Left kidney (tissue), 1 donor: ENCODE measurements at regions not wholly inside any gene's neighbourhood (a gene's known extent, or its start where the extent isn't known, plus 50 kb on each side); places are given as distances from the start of the nearest gene placed in this dataset.

Source experiments
- DNase-seq: peaks from one replicate; pipeline ENCODE4 v3.0.0-alpha.2; 2013

GRCh38 chr1:234718496-234719453 is 108.8 kb upstream of the IRF2BP2 start:
- DNase-seq = no peak

- DNase-seq = no peak
These were observed 107.0 kb upstream of the IRF2BP2 start for GRCh38 chr1:234716908-234717375.

DNA sequence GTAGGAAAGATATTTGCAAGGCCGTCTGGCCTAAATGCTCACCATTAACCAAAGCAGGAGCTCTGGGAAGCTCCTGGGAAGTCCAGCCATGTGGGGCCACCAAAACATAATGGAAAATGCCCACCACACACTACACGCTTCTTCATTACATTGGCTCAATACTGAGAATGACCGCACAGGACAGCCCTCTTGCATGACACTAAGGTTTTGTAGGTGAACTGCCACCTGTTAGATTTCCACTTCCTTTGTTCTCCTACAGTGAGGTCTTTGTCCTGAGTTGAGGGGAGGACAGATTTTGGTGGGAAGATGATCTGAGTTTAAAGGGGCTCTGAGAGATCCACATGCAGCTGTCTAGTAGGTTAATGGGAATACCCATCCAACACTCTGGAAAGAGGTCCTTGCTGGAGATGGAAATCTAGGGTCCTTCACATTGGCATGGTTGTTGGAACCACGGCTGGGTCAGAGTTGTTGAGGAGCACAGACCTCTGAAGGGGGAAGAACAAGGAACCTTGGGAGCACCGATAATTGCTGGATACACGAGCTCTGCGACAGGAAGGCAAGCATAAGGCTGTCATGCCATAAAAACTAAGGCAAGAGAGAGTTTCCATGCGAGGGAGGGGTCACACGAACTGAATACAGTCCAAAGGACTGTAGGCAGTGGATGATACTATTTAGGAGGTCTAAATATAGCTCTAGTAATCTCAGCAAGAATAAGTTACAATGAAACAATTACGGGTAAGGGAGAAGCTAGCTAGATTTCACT is 105.5 kb upstream of the IRF2BP2 start:
- no peak for DNase-seq

GRCh38 chr1:234713859-234714258 is 103.9 kb upstream of the IRF2BP2 start:
- no peak for DNase-seq

GRCh38 chr1:234713440-234713839 is 103.5 kb upstream of the IRF2BP2 start:
- no peak for DNase-seq

DNA sequence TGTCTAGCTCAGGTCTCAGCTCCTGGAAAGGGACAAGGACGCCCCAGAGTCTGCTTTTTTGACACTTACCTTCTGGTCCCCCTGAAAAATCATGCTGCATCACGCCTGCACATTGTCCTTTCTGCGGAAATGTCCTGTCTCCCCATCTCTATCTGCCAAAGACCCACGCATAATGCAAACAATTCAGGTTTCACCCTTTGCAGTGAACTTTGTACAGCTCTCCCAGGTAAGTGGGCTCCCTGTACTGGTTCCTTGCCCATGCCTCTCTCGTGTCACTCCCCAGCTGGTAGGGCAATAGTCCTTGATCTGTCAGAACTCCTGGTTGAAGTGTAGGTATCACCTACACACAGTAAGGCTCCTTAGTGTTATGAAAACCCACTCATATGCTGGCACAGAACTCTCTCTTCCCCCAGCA is 102.9 kb upstream of the IRF2BP2 start:
- no peak for DNase-seq

DNA sequence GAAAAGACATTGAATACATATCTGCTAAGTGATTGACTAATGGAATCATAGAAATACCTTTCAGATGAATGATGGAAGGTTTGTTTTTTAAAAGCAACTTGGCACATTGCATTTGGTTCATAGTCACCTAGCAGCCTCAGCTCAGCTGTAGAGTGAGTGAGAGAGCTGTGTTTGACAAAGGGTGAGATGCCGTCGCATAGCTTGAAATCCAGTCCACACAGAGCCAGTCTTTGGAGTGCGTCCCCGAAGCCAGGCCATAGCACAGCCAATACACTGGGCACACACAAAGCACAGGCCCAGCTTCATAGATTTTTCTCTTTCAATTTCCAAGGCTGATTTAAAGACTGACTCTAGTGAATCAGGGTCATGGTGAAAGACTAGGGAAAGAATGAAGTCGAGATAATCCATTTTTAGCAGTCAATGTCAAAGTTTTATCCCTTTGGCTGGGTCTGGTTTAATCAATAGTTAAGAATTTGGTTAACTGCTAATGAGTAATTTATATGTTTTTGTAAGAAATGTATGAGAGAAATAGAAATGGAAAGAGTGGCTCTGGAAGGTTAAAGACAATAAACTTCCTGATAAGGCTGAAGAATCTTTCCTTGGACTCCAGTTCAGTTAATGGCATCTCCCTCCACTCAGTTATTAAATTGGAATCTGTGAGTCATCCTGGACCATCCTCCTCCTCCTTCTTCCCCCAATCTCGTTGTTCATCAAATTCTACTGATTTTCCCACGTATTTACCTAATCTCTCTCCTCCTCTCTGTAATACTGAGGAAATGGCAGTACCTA is 101.2 kb upstream of the IRF2BP2 start:
- DNase-seq = no peak

- no peak for DNase-seq
These were observed 100.4 kb upstream of the IRF2BP2 start for GRCh38 chr1:234710381-234710780.

DNA sequence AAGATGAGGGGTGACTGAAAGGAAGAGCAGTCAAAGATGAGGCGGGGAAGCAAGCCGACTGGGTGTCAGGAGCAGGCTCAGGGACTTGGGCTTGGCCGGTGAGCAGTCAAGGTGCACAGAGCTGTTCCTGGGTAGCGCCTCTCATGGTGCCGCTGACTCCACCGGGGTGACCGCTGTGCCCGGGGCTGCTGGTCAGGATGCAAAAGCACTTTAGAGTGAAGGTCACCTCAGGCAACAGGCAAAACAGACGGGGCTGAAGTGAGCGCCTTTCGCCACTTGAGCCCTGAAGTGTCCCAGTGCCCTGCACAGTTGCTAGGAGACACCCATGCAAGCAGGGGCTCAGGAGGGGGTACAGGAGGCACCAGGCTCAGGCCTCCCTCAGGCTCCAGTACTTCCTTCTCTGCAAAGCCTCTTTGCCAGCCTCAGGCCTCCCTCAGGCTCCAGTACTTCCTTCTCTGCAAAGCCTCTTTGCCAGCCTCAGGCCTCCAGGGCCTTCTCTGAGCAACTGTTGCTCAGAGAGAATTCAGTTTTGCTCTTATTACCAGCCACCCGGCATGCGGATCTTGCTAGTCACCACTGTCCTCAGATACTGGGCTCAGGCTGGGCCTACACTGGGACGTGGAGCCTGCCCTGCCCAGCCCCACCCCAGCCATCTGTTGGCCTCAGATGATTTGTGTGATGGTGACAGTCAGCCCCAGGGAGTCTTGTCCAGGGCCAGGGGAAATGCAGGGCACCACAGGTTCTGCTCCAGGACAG is 99.7 kb upstream of the IRF2BP2 start:
- DNase-seq = no peak

DNA sequence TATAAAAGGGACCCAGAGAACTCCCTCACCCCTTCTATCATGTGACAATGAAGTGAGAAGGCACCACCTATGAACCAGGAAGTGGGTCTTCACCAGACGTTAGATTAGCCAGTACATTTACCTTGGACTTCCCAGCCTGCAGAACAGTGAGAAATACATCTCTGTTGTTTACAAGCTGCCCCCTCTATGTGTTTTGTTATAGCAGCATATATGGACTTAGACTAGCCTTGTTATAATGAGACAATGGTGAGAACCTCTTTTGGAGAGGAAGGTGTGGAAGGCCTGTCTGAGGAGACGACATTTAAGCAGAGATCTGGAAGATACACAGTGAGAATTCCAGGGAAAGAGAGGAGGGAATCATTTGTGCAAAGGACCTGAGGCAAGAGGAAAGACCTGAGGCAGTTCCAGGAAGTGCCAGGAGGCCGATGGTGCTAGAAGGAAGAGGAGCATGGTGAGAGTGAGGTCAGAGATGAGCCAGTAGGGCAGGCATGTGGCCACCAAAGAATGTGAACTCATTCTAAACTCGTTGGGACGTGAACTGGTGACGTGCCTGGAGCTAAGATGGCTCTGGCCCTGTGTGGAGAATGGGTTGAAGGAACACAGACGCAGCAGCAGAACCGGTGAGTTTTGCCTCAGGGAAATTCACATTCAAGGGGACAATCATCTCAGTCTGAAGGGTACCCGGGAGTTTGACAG is 98.9 kb upstream of the IRF2BP2 start:
- no peak for DNase-seq

- DNase-seq = no peak
These were observed 97.7 kb upstream of the IRF2BP2 start for GRCh38 chr1:234707641-234708040.

DNA sequence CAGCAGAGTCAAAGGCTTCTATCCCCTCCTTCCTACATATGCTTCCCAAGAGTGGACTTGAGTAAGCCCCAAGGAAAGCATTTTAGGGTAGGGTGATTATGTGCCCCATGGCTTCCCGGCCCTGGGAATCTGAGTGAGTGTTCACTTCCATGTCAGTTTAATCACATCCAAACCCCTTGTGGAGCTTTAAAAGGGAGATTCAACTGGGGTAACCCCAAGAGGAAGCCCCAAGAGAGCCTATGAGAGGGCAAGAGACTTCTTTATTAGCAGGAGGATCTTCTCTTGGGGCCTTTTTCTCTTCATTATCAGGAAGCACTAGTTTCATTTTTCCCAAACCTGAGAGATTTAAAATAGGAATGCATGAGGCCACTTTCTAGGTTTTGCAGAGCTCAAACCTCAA is 97.0 kb upstream of the IRF2BP2 start:
- DNase-seq = no peak

- no peak for DNase-seq
These were observed 96.2 kb upstream of the IRF2BP2 start for GRCh38 chr1:234706199-234706598.

- DNase-seq = no peak
These were observed 95.6 kb upstream of the IRF2BP2 start for GRCh38 chr1:234705615-234706014.

- DNase-seq = no peak
These were observed 94.3 kb upstream of the IRF2BP2 start for GRCh38 chr1:234704106-234704887.

GRCh38 chr1:234702342-234703000 is 92.5 kb upstream of the IRF2BP2 start:
- DNase-seq = no peak

GRCh38 chr1:234701737-234702341 is 91.9 kb upstream of the IRF2BP2 start:
- DNase-seq = no peak

- DNase-seq = peak; percentile 63
These were observed 90.1 kb upstream of the IRF2BP2 start for GRCh38 chr1:234699795-234700665.
